Hepatocyte (in vitro differentiated cells): ENCODE measurements at regions not wholly inside any gene's neighbourhood (a gene's known extent, or its start where the extent isn't known, plus 50 kb on each side); places are given as distances from the start of the nearest gene placed in this dataset.
"Not testable (repeated sequence)": the region's sequence is repeated elsewhere in the genome, so short reads cannot be mapped to it uniquely, and the experiment has no call there.

Experiments
- DNase-seq: peaks from one replicate; pipeline ENCODE4 v3.0.0-alpha.2; 2016; ENCODE audit warnings: low spot score
- H2AFZ ChIP-seq: fragments of 200-600 bp; sonication (generic); 2 replicates; pipeline ENCODE4 v1.6.0; 2016; ENCODE audit warnings: antibody characterized with exemption, mild to moderate bottlenecking
- H3K27ac ChIP-seq: fragments of 200-600 bp; sonication (generic); 2 replicates; pipeline ENCODE4 v1.5.1; 2016; ENCODE audit warnings: mild to moderate bottlenecking
- H3K27me3 ChIP-seq: fragments of 200-600 bp; sonication (generic); 2 replicates; pipeline ENCODE4 v1.6.1; 2016
- H3K36me3 ChIP-seq: fragments of 200-600 bp; sonication (generic); replicated peaks from 2 replicates; pipeline ENCODE4 v1.5.1; 2016; ENCODE audit warnings: low read depth; ENCODE audit not compliant: insufficient read depth
- H3K4me1 ChIP-seq: fragments of 200-600 bp; sonication (generic); 2 replicates; pipeline ENCODE4 v1.5.1; 2016; ENCODE audit warnings: mild to moderate bottlenecking, moderate library complexity; ENCODE audit not compliant: insufficient read depth
- H3K4me2 ChIP-seq: fragments of 200-600 bp; sonication (generic); 2 replicates; pipeline ENCODE4 v1.6.0; 2016
- H3K4me3 ChIP-seq: fragments of 200-600 bp; sonication (generic); 2 replicates; pipeline ENCODE4 v1.5.1; 2016; ENCODE audit warnings: mild to moderate bottlenecking
- H3K79me2 ChIP-seq: fragments of 200-600 bp; sonication (generic); 2 replicates; pipeline ENCODE4 v1.6.0; 2017; ENCODE audit warnings: mild to moderate bottlenecking
- H3K9me2 ChIP-seq: fragments of 200-600 bp; sonication (generic); replicated peaks from 2 replicates; pipeline ENCODE4 v1.6.0; 2017; ENCODE audit warnings: mild to moderate bottlenecking; ENCODE audit not compliant: insufficient read depth
- H3K9me3 ChIP-seq: fragments of 200-600 bp; sonication (generic); 2 replicates; pipeline ENCODE4 v1.5.1; 2016; ENCODE audit warnings: low read depth, mild to moderate bottlenecking
- H4K20me1 ChIP-seq: fragments of 200-600 bp; sonication (generic); 2 replicates; pipeline ENCODE4 v1.6.0; 2016; ENCODE audit warnings: mild to moderate bottlenecking; ENCODE audit not compliant: insufficient read depth, poor library complexity, severe bottlenecking
- EZH2 ChIP-seq: fragments of 200-600 bp; sonication (generic); IDR thresholded peaks from 2 replicates; pipeline ENCODE4 v1.6.1; 2016; ENCODE audit warnings: antibody characterized with exemption, mild to moderate bottlenecking, borderline replicate concordance
- EZH2phosphoT487 ChIP-seq: fragments of 200-600 bp; sonication (generic); IDR thresholded peaks from one replicate; pipeline ENCODE4 v1.6.1; 2018; ENCODE audit warnings: antibody characterized with exemption, mild to moderate bottlenecking, low read depth, moderate library complexity; ENCODE audit not compliant: unreplicated experiment, severe bottlenecking
- WGBS: methylation state at CpG from one replicate; pipeline ENCODE4 v1.1.6; 2016; ENCODE audit warnings: low lambda C conversion rate; ENCODE audit errors: missing lambda C conversion rate; 5-methylcytosine and 5-hydroxymethylcytosine counted together
- TF ChIP-seq, protein P1 (sequence below): fragments of 200-600 bp; sonication (generic); IDR thresholded peaks from 2 replicates; pipeline ENCODE4 v1.5.1; 2016; ENCODE audit warnings: antibody characterized with exemption, mild to moderate bottlenecking; ENCODE audit not compliant: poor library complexity

DNA sequence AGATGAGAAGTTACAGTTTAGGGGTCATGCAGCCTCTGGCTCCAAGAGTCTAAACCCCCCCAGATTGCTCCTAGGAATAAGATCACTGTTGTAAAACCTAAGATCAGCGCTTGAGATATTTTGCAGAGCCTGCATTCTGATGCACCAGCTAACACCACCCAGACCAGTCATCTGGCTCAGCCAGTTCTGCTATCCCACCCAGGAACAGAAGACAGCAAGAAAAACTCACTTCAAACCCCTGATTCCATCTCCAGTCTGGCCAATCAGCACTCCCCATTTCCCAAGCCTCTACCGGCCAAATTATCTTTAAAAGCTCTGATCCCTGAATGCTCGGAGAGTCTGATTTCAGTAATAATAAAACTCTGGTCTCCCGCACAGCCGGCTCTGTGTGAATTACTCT is 158.6 kb downstream of the ZNF664 start:
- TF ChIP-seq EZH2phosphoT487 (no peak), EZH2 (no peak)
- TF ChIP-seq, protein P1, sequence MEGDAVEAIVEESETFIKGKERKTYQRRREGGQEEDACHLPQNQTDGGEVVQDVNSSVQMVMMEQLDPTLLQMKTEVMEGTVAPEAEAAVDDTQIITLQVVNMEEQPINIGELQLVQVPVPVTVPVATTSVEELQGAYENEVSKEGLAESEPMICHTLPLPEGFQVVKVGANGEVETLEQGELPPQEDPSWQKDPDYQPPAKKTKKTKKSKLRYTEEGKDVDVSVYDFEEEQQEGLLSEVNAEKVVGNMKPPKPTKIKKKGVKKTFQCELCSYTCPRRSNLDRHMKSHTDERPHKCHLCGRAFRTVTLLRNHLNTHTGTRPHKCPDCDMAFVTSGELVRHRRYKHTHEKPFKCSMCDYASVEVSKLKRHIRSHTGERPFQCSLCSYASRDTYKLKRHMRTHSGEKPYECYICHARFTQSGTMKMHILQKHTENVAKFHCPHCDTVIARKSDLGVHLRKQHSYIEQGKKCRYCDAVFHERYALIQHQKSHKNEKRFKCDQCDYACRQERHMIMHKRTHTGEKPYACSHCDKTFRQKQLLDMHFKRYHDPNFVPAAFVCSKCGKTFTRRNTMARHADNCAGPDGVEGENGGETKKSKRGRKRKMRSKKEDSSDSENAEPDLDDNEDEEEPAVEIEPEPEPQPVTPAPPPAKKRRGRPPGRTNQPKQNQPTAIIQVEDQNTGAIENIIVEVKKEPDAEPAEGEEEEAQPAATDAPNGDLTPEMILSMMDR = no peak
- Histone ChIP-seq H4K20me1 (no peaks in the 10 kb centered on the region), H3K36me3 (no peaks in the 10 kb centered on the region), H3K27me3 (no peaks in the 10 kb centered on the region), H3K9me2 (no peaks in the 10 kb centered on the region), H3K9me3 (no peaks in the 10 kb centered on the region), H3K4me1 (peaks cover 10% of the 10 kb centered on the region), H3K27ac (peak overlapping the region; percentile 64), H2AFZ (no peak overlapping the region), H3K4me3 (no peak overlapping the region), H3K79me2 (no peaks in the 10 kb centered on the region), H3K4me2 (peak overlapping the region; percentile 2)
- no peak for DNase-seq
- 23% methylated on average over 5 of the region's 5 CpGs for WGBS

DNA sequence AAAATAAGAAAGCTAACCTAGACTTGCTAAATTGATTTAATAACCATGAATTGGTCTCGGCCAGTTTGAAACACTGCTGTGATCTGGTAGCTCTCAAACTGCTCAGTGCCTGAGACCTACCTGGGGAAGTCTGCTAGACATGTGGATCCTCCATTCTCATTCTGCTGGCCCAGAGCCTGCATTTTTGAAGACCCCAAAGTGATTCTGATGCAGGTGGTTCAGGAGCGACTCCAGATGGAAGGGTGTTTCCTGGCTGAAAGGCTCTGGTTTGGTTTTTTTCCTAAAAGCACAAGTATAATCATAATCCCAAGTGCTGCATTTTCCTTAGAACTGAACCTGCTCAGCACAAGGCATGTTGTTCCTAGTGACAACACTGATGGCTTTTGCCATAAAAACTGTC is 159.5 kb downstream of the ZNF664 start:
- no peak overlapping the region for H3K4me2 ChIP-seq
- H4K20me1 ChIP-seq = no peaks in the 10 kb centered on the region
- H3K27me3 ChIP-seq = no peaks in the 10 kb centered on the region
- no peaks in the 10 kb centered on the region for H3K9me3 ChIP-seq
- H3K9me2 ChIP-seq = no peaks in the 10 kb centered on the region
- TF ChIP-seq EZH2phosphoT487 = no peak
- TF ChIP-seq EZH2 = no peak
- TF ChIP-seq, protein P1 = no peak
- peaks cover 10% of the 10 kb centered on the region for H3K4me1 ChIP-seq
- no peaks in the 10 kb centered on the region for H3K36me3 ChIP-seq
- no peak overlapping the region for H2AFZ ChIP-seq
- no peak overlapping the region for H3K4me3 ChIP-seq
- 96% methylated on average over 2 of the region's 2 CpGs for WGBS
- no peak overlapping the region for H3K27ac ChIP-seq
- DNase-seq = no peak
- no peaks in the 10 kb centered on the region for H3K79me2 ChIP-seq

DNA sequence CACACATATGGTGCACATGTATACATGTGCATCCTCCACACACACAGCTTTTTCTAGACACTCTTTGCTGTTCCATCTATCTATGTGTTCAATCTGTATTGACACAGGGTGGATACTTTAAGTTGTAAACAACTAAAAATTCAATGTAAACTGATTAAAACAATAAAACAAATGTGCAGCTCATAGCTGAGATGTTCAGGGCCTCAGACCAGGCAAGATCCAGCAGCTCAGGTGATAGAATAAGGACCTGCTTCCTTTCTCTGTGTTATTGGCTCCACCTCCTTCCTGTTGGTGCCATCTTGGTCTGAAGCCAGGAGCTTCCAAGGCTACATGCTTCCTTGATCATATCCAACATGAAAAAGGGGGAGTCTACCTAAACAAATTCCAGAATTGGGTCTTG is 158.1 kb upstream of the RFLNA start:
- H3K4me2 ChIP-seq = no peak overlapping the region
- no peak overlapping the region for H2AFZ ChIP-seq
- TF ChIP-seq EZH2phosphoT487 = no peak
- TF ChIP-seq, protein P1 = no peak
- TF ChIP-seq EZH2 = no peak
- H3K27ac ChIP-seq = no peak overlapping the region
- H3K36me3 ChIP-seq = no peaks in the 10 kb centered on the region
- H4K20me1 ChIP-seq = no peaks in the 10 kb centered on the region
- H3K9me3 ChIP-seq = no peaks in the 10 kb centered on the region
- H3K4me1 ChIP-seq = no peaks in the 10 kb centered on the region
- H3K79me2 ChIP-seq = no peaks in the 10 kb centered on the region
- no peaks in the 10 kb centered on the region for H3K27me3 ChIP-seq
- no peaks in the 10 kb centered on the region for H3K9me2 ChIP-seq
- DNase-seq = no peak
- H3K4me3 ChIP-seq = no peak overlapping the region

DNA sequence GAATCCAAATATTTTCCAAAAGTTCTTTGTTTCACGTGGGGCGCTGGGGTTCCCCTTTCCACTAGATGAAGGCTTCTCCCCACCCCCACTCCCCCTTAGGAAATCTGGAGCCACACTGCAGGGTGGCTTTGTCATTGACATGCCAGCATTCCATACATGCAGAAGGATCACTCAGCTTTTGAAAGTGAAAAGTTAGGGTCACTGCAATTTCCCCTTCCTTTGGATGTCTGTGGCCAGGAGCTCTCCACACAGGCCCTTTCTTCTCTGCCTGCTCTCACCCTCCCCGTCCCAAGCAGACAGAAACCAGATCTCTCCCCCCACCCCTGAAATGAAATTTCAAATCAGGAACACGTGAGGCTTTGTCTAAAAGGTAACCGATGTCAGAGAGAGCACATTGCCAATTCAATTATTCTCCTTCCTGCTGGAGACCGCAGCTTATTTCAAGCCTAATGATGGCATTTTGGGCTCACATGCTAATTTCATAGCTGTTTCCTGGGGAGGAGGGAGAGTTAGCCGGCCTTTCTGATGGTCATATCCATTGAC is 153.9 kb upstream of the RFLNA start:
- TF ChIP-seq EZH2phosphoT487 = no peak
- TF ChIP-seq EZH2 = no peak
- TF ChIP-seq, protein P1 = no peak
- no peaks in the 10 kb centered on the region for H4K20me1 ChIP-seq
- DNase-seq = no peak
- no peaks in the 10 kb centered on the region for H3K27me3 ChIP-seq
- H3K27ac ChIP-seq = no peak overlapping the region
- no peak overlapping the region for H3K4me2 ChIP-seq
- no peak overlapping the region for H3K4me3 ChIP-seq
- H3K79me2 ChIP-seq = no peaks in the 10 kb centered on the region
- H3K4me1 ChIP-seq = peaks cover 12% of the 10 kb centered on the region
- no peak overlapping the region for H2AFZ ChIP-seq
- H3K9me2 ChIP-seq = no peaks in the 10 kb centered on the region
- no peaks in the 10 kb centered on the region for H3K9me3 ChIP-seq
- WGBS = 50% methylated on average over 7 of the region's 7 CpGs
- no peaks in the 10 kb centered on the region for H3K36me3 ChIP-seq

DNA sequence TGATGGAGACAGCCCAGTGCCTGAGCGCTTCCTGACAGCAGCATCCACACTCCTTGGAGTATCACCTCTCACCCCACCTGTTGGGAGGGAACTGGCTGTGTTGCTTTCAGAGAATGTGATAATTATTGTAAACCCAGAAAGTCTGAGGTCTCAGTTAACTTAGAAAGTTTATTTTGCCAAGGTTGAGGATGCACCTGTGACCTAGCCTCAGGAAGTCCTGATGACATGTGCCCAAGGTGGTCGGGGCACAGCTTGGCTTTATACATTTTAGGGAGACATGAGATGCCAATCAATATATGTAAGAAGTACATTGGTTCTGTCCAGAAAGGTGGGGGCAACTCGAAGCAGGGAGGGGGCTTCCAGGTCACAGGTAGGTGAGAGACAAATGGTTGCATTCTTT is 153.3 kb upstream of the RFLNA start:
- H3K27ac ChIP-seq, H3K4me3 ChIP-seq, H2AFZ ChIP-seq, H3K9me2 ChIP-seq, H3K79me2 ChIP-seq, H3K36me3 ChIP-seq, H3K27me3 ChIP-seq, H4K20me1 ChIP-seq, H3K9me3 ChIP-seq, H3K4me2 ChIP-seq, DNase-seq: not testable (repeated sequence)
- peaks cover 12% of the 10 kb centered on the region for H3K4me1 ChIP-seq
- WGBS = 50% methylated on average over 3 of the region's 3 CpGs
